Ovary (tissue), 7 donors: ENCODE measurements at regions not wholly inside any gene's neighbourhood (a gene's known extent, or its start where the extent isn't known, plus 50 kb on each side); places are given as distances from the start of the nearest gene placed in this dataset.

Experiments used
- DNase-seq, 5 donors: peaks; one replicate each; pipeline ENCODE4 v3.0.0-alpha.2; 2019 to 2020
- H3K27ac ChIP-seq, 2 donors: fragments of 200-600 bp; one replicate each; pipeline versions ENCODE4 v1.5.1 to v1.8.0; 2019 to 2022
- H3K27me3 ChIP-seq: fragments of 200-600 bp; one replicate; pipeline ENCODE4 v1.8.0; 2022
- H3K36me3 ChIP-seq: fragments of 200-600 bp; sonication (generic); one replicate; pipeline ENCODE4 v1.5.1; 2019
- H3K4me1 ChIP-seq: one replicate; pipeline ENCODE4 v1.8.1; 2013; ENCODE audit warnings: mild to moderate bottlenecking, moderate library complexity; ENCODE audit not compliant: insufficient read depth
- H3K4me3 ChIP-seq: fragments of 200-600 bp; sonication (generic); one replicate; pipeline ENCODE4 v1.5.1; 2017
- H3K9me3 ChIP-seq, 2 donors: fragments of 200-600 bp in 1 of 2; sonication (generic) in 1 of 2; one replicate each; pipeline versions ENCODE4 v1.5.1 to v1.8.1; 2013 to 2019; ENCODE audit warnings: mild to moderate bottlenecking in 1 of 2, moderate library complexity in 1 of 2
- EP300 ChIP-seq: sonication (generic); formaldehyde crosslinking; IDR thresholded peaks from one replicate; pipeline ENCODE4 v1.6.1; 2017; ENCODE audit warnings: antibody characterized with exemption
- POLR2A ChIP-seq: fragments of 450-650 bp; IDR thresholded peaks from one replicate; pipeline ENCODE4 v1.6.1; 2017; ENCODE audit warnings: antibody characterized with exemption, mild to moderate bottlenecking, moderate library complexity
- WGBS, 3 donors: extraction: QIAGEN DNeasy Blood & Tissue Kit in 1 of 3; methylation state at CpG; one replicate each; pipeline versions ENCODE4 v1.1.5 to v1.1.7; 2013 to 2017; 5-methylcytosine and 5-hydroxymethylcytosine counted together
- intact Hi-C, 4 donors: fragments of 100-400 bp; cut with DNase I; formaldehyde crosslinking; loops; one replicate each; pipeline versions ENCODE4 v1.11.0 to v1.15.1; 2022 to 2023
- TF ChIP-seq, protein P1 (sequence below), 3 donors: fragments of 450-650 bp in 2 of 3; fragments of 200-600 bp in 1 of 3; IDR thresholded peaks; one replicate each; pipeline versions ENCODE4 v1.5.1 to v1.8.0; 2016 to 2022; ENCODE audit warnings: antibody characterized with exemption in 3 of 3, mild to moderate bottlenecking in 1 of 3
- donor health status: DM: no; HTN: no; CAD: no; lungs with moderate emphysema.
- donor health status: DM: no; HTN: no; CAD: no.
- donor health status: Bipolar disorder and iron deficiency.
- donor health status: DM: no; HTN: no; CAD: no.
- donor health status: DM: yes; HTN: yes; CAD: no.

DNA sequence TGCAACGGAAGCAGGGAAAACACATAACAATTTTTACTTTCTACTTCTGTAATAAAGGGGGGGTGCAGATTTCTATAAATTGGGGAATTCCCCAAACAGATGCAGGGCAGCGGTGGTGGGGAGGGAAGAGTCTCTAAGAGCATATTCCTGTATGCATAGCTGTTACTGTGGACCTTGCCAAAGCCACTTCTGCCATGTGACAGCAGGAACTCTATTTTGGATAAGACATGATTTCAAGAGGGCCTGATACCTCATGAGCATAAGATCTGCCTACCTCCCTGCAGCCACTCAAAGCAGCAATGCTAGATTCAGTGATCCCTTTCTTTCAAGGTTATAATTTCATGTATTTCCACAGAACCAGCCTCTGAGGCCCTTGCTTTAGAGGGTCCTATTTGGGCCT, 86.2 kb upstream of the CNKSR3 start:
- Histone ChIP-seq H3K27me3 (no peaks in the 10 kb centered on the region), H3K27ac (no peak overlapping the region), H3K4me1 (no peaks in the 10 kb centered on the region), H3K36me3 (no peaks in the 10 kb centered on the region), H3K4me3 (no peak overlapping the region), H3K9me3 (no peaks in the 10 kb centered on the region)
- WGBS, 3 donors = 85 to 94% (median 91%) methylated on average over 2 of the region's 2 CpGs
- TF ChIP-seq, protein P1, sequence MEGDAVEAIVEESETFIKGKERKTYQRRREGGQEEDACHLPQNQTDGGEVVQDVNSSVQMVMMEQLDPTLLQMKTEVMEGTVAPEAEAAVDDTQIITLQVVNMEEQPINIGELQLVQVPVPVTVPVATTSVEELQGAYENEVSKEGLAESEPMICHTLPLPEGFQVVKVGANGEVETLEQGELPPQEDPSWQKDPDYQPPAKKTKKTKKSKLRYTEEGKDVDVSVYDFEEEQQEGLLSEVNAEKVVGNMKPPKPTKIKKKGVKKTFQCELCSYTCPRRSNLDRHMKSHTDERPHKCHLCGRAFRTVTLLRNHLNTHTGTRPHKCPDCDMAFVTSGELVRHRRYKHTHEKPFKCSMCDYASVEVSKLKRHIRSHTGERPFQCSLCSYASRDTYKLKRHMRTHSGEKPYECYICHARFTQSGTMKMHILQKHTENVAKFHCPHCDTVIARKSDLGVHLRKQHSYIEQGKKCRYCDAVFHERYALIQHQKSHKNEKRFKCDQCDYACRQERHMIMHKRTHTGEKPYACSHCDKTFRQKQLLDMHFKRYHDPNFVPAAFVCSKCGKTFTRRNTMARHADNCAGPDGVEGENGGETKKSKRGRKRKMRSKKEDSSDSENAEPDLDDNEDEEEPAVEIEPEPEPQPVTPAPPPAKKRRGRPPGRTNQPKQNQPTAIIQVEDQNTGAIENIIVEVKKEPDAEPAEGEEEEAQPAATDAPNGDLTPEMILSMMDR (IDR thresholded peaks at IDR 0.05) = no peak
- TF ChIP-seq EP300 = no peak
- TF ChIP-seq POLR2A = no peak
- intact Hi-C loops = no loop called here
- DNase-seq = no peak

GRCh38 chr6:154598399-154598798, 87.9 kb upstream of the CNKSR3 start:
- intact Hi-C loops = no loop called here
- Histone ChIP-seq H3K27me3 (no peaks in the 10 kb centered on the region), H3K36me3 (no peaks in the 10 kb centered on the region), H3K27ac (no peak overlapping the region), H3K9me3 (no peaks in the 10 kb centered on the region), H3K4me1 (peaks cover 5% of the 10 kb centered on the region), H3K4me3 (no peak overlapping the region)
- WGBS, 3 donors = 91 to 94% (median 92%) methylated on average over 6 of the region's 6 CpGs
- DNase-seq = no peak
- TF ChIP-seq POLR2A (no peak), EP300 (no peak)
- TF ChIP-seq, protein P1 (IDR thresholded peaks at IDR 0.05) = no peak

DNA sequence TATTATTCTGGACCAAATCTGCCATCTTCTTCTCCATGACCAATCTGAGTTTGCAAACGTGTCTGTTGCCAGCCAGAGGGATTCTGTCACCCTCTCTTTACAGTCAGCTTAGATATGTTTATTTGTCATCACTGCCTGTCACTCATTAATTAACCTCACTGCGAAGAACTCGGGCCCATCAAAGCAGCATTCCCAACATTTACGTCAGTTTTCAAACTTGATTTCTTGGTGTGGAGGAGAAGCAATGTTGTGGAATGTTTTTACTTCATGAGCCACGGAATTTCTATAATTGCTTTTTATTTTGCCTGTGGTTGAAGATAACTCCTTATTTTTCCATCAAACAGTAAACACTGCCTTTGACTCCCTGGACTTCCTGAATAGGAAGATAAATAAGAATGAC, 91.8 kb upstream of the CNKSR3 start:
- no peak for DNase-seq
- Histone ChIP-seq H3K27ac (no peak overlapping the region), H3K4me1 (peaks cover 5% of the 10 kb centered on the region), H3K27me3 (no peaks in the 10 kb centered on the region), H3K36me3 (no peaks in the 10 kb centered on the region), H3K4me3 (no peak overlapping the region), H3K9me3 (no peaks in the 10 kb centered on the region)
- intact Hi-C loops = no loop called here
- 9 to 25% (median 16%) methylated on average over 5 of the region's 5 CpGs for WGBS, 3 donors
- TF ChIP-seq EP300 (no peak), POLR2A (no peak)
- TF ChIP-seq, protein P1 (IDR thresholded peaks at IDR 0.05) = no peak

DNA sequence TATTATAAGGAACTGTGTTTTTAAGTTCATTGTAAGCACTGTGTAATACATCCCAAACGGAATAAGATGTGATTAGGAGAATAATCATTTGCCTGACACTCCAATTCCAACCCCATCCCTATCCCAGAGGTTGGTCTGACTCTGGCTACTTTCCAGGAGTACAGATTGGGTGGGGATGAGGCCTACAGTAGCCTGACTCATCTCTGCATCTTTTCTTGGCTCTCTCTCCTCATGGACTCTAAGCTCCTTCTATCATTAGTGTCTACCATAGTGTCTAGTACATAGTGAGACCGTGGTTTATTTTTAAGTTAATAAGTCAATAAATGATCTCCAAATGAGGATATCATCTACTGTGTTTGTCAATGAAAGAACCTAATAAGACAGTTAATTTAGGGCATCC, 92.2 kb upstream of the CNKSR3 start:
- DNase-seq = no peak
- TF ChIP-seq EP300 (no peak), POLR2A (no peak)
- TF ChIP-seq, protein P1 (IDR thresholded peaks at IDR 0.05) = no peak
- no peaks in the 10 kb centered on the region for H3K36me3 ChIP-seq
- H3K4me1 ChIP-seq = peaks cover 5% of the 10 kb centered on the region
- no peak overlapping the region for H3K27ac ChIP-seq
- H3K4me3 ChIP-seq = no peak overlapping the region
- no peaks in the 10 kb centered on the region for H3K27me3 ChIP-seq
- intact Hi-C loops = no loop called here
- H3K9me3 ChIP-seq = no peaks in the 10 kb centered on the region
- WGBS, 3 donors = 7 to 21% (median 11%) methylated on average over 2 of the region's 2 CpGs

DNA sequence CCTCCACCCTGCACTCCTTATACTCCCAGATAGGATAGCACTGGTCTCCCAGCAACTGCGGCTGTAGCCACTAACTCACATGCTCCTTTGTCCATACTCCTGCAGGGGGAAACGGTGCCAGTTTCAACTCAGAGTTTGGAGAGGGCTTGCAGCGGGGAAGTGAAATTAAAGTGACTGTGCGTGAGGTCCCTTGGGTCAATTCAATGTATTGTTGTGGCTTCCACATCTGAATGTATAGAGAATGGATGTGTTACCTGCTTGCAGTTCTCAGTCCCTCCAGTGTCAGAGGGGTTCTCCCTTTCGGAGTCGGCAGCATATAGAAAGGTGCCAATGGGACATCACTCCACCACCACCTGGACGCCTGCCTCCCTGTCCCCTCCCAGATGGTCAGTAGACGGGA, 93.6 kb upstream of the CNKSR3 start:
- no peaks in the 10 kb centered on the region for H3K36me3 ChIP-seq
- TF ChIP-seq, protein P1 (IDR thresholded peaks at IDR 0.05) = no peak
- no peak for TF ChIP-seq POLR2A
- TF ChIP-seq EP300 = no peak
- peaks cover 5% of the 10 kb centered on the region for H3K4me1 ChIP-seq
- no peak for DNase-seq
- H3K27ac ChIP-seq = no peak overlapping the region
- no peaks in the 10 kb centered on the region for H3K9me3 ChIP-seq
- H3K4me3 ChIP-seq = no peak overlapping the region
- intact Hi-C loops = no loop called here
- no peaks in the 10 kb centered on the region for H3K27me3 ChIP-seq
- WGBS, 3 donors = 88 to 90% (median 90%) methylated on average over 8 of the region's 8 CpGs
